Gastrocnemius medialis (tissue), 4 donors: ENCODE measurements at regions not wholly inside any gene's neighbourhood (a gene's known extent, or its start where the extent isn't known, plus 50 kb on each side); places are given as distances from the start of the nearest gene placed in this dataset.

Experiments used
- ATAC-seq, 2 donors: fragments of 150-250 bp; one replicate each; pipeline ENCODE4 v1.9.1; 2016
- DNase-seq, 2 donors: peaks; one replicate each; pipeline ENCODE4 v3.0.0-alpha.2; 2019
- H3K27ac ChIP-seq, 4 donors: fragments of 200-600 bp; sonication (generic); 1 replicate in 1 of 4; 2 replicates in 3 of 4; pipeline ENCODE4 v1.5.1; 2016 to 2018; ENCODE audit warnings: mild to moderate bottlenecking in 2 of 4, moderate library complexity in 1 of 4
- H3K27me3 ChIP-seq, 3 donors: fragments of 200-600 bp; sonication (generic) in 2 of 3; 1 replicate in 1 of 3; 2 replicates in 2 of 3; pipeline versions ENCODE4 v1.5.1 to v1.6.0; 2016 to 2019; ENCODE audit warnings: mild to moderate bottlenecking in 1 of 3, moderate library complexity in 1 of 3
- H3K36me3 ChIP-seq, 2 donors: fragments of 200-600 bp; sonication (generic) in 1 of 2; one replicate each; pipeline ENCODE4 v1.5.1; 2017 to 2018
- H3K4me1 ChIP-seq, 2 donors: fragments of 200-600 bp; sonication (generic) in 1 of 2; one replicate each; pipeline ENCODE4 v1.5.1; 2016 to 2017; ENCODE audit warnings: mild to moderate bottlenecking in 2 of 2
- H3K4me3 ChIP-seq, 4 donors: fragments of 200-600 bp; sonication (generic) in 3 of 4; 1 replicate in 1 of 4; 2 replicates in 3 of 4; pipeline ENCODE4 v1.5.1; 2016 to 2019; ENCODE audit warnings: mild to moderate bottlenecking in 2 of 4
- H3K9me3 ChIP-seq, 3 donors: fragments of 200-600 bp; sonication (generic) in 2 of 3; 1 replicate in 1 of 3; 2 replicates in 2 of 3; pipeline ENCODE4 v1.5.1; 2016 to 2019
- POLR2A ChIP-seq, 2 donors: fragments of 450-650 bp; IDR thresholded peaks; one replicate each; pipeline ENCODE4 v1.6.1; 2017; ENCODE audit warnings: antibody characterized with exemption in 2 of 2, mild to moderate bottlenecking in 2 of 2, moderate library complexity in 2 of 2
- in situ Hi-C, 4 donors: fragments of 200-750 bp; cut with MboI; loops; one replicate each; pipeline versions ENCODE4 v1.15.0 to v1.8.0; 2017; ENCODE audit warnings: low sequenced_read_pairs in 4 of 4
- intact Hi-C: fragments of 100-400 bp; cut with DNase I; formaldehyde crosslinking; loops from one replicate; pipeline ENCODE4 v1.15.1; 2023; ENCODE audit warnings: low total_unique reads
- TF ChIP-seq, protein P1 (sequence below), 5 experiments: fragments of 450-650 bp in 3 of 5; fragments of 200-600 bp in 2 of 5; sonication (generic) in 2 of 5; IDR thresholded peaks in 4 of 5; conservative IDR thresholded peaks in 1 of 5; 1 replicate in 4 of 5; 2 replicates in 1 of 5; pipeline ENCODE4 v1.5.1; 2016 to 2019; ENCODE audit warnings: antibody characterized with exemption in 5 of 5, mild to moderate bottlenecking in 3 of 5, moderate library complexity in 3 of 5

DNA sequence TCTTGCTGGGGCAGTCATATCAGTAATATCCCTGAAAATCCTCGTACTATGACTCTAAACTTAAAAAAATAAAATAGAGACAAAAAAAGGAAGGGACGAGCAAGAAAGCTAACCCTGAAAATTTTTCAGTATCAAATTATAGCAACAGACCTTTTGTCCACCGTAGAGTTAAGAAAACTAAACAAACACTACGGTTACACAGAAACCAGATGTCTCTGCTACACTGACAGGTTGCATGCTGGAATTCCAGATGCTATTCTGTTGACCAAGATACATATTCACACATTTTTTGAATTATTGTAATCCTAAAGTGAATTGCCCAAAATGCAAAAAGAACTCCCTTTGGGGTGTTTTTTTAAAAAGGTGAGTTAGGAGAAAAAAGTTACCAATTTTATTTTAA, 66.9 kb upstream of the SELENOP start:
- no peak overlapping the region for H3K4me3 ChIP-seq
- no peaks in the 10 kb centered on the region for H3K36me3 ChIP-seq
- no peaks in the 10 kb centered on the region for H3K27me3 ChIP-seq
- H3K9me3 ChIP-seq: no peaks in the 10 kb centered on the region
- no peak overlapping the region for H3K27ac ChIP-seq
- no peaks in the 10 kb centered on the region for H3K4me1 ChIP-seq
- DNase-seq: no peak
- ATAC-seq: no peak
- TF ChIP-seq, protein P1, sequence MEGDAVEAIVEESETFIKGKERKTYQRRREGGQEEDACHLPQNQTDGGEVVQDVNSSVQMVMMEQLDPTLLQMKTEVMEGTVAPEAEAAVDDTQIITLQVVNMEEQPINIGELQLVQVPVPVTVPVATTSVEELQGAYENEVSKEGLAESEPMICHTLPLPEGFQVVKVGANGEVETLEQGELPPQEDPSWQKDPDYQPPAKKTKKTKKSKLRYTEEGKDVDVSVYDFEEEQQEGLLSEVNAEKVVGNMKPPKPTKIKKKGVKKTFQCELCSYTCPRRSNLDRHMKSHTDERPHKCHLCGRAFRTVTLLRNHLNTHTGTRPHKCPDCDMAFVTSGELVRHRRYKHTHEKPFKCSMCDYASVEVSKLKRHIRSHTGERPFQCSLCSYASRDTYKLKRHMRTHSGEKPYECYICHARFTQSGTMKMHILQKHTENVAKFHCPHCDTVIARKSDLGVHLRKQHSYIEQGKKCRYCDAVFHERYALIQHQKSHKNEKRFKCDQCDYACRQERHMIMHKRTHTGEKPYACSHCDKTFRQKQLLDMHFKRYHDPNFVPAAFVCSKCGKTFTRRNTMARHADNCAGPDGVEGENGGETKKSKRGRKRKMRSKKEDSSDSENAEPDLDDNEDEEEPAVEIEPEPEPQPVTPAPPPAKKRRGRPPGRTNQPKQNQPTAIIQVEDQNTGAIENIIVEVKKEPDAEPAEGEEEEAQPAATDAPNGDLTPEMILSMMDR (IDR thresholded peaks at IDR 0.05 in 4 of 5, conservative IDR thresholded peaks at IDR 0.05 in 1 of 5): no peak
- TF ChIP-seq POLR2A (IDR thresholded peaks at IDR 0.05): no peak
- intact Hi-C loops (no loop called here), in situ Hi-C loops (loop anchor here in 3 of 4 donors (25.0 kb wide), 3 partner anchors 91 to 1016 kb away; partner anchors contain the start of genes GHR (in 2 of the 3) and OXCT1 (in 1 of the 3))

DNA sequence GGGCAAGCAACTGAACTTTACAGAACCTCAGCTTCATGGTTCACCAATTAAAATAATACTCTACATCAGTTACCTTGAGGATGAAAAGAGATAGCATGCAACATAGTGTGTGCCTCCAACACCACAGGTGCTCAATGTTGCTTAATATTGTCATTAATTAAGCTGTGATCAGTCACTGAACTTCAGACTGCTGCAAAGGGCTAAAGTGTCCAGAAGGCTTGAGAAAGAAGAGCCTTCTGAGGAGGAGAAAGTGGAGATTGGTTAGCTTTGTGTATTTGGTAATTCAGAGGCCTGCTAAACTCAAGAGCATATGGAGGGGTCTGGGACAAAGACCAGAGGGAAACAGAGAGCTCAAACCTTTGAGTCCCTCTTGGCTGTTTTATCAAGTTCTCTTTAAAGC, 66.3 kb upstream of the SELENOP start:
- ATAC-seq (no peak), DNase-seq (no peak)
- in situ Hi-C loops: loop anchor here in 3 of 4 donors (25.0 kb wide), 3 partner anchors 91 to 1016 kb away; partner anchors contain the start of genes GHR (in 2 of the 3) and OXCT1 (in 1 of the 3)
- TF ChIP-seq, protein P1 (IDR thresholded peaks at IDR 0.05 in 4 of 5, conservative IDR thresholded peaks at IDR 0.05 in 1 of 5): no peak
- TF ChIP-seq POLR2A (IDR thresholded peaks at IDR 0.05): no peak
- intact Hi-C loops: no loop called here
- H3K27ac ChIP-seq: no peak overlapping the region
- H3K27me3 ChIP-seq: no peaks in the 10 kb centered on the region
- H3K9me3 ChIP-seq: no peaks in the 10 kb centered on the region
- no peaks in the 10 kb centered on the region for H3K36me3 ChIP-seq
- no peak overlapping the region for H3K4me3 ChIP-seq
- no peaks in the 10 kb centered on the region for H3K4me1 ChIP-seq

DNA sequence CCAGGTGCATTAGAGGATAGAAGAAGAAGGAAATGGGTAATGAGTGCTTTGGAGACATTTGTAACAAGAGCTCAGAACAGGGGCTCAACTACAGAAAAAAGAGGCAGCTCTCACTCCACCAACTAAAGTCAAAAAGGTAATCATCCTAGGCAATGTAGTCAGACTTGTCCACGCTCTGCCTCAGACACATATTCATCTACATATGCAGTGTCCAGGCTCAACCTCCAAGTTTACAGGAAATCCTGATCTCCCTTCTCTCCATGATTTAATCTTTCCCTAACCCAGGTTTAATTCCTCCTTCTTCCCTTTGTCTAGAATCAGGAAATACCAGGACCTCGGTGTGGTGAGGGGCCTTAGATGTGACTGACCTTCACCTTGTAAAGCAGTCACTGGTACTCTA, 65.7 kb upstream of the SELENOP start:
- Histone ChIP-seq H3K27me3 (no peaks in the 10 kb centered on the region), H3K4me1 (no peaks in the 10 kb centered on the region), H3K27ac (no peak overlapping the region), H3K9me3 (no peaks in the 10 kb centered on the region), H3K4me3 (no peak overlapping the region), H3K36me3 (no peaks in the 10 kb centered on the region)
- TF ChIP-seq POLR2A (IDR thresholded peaks at IDR 0.05): no peak
- TF ChIP-seq, protein P1 (IDR thresholded peaks at IDR 0.05 in 4 of 5, conservative IDR thresholded peaks at IDR 0.05 in 1 of 5): no peak
- in situ Hi-C loops: loop anchor here in 3 of 4 donors (25.0 kb wide), 3 partner anchors 90 to 1015 kb away; partner anchors contain the start of genes GHR (in 2 of the 3) and OXCT1 (in 1 of the 3)
- ATAC-seq (no peak), DNase-seq (no peak)
- intact Hi-C loops: no loop called here

DNA sequence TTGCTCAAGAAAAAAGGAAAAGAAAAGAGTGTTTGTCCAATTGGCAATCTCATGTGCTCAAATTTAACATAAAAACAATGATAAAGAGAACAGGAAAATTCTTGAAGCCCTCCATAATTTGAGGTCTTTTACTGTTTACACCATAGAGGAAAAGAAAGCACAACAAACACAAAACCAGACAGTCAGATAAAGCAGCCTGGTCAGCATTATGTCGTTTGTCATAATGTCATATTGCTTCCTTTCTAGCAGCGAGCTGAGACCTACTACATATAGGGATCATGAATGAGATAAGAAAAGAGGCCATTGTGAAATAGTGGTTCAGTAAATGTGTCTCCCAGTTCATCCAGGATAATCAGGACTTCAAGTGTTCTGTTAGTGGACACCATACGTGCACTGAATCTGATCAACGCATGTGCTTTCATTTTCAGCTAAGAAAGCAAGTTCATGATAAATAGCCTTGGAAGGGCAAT, 64.7 kb upstream of the SELENOP start:
- Histone ChIP-seq H3K4me1 (no peaks in the 10 kb centered on the region), H3K27me3 (no peaks in the 10 kb centered on the region), H3K27ac (no peak overlapping the region), H3K9me3 (no peaks in the 10 kb centered on the region), H3K36me3 (no peaks in the 10 kb centered on the region), H3K4me3 (no peak overlapping the region)
- intact Hi-C loops: no loop called here
- DNase-seq: no peak
- no peak for ATAC-seq
- TF ChIP-seq POLR2A (IDR thresholded peaks at IDR 0.05): no peak
- in situ Hi-C loops: loop anchor here in 3 of 4 donors (25.0 kb wide), 3 partner anchors 89 to 1014 kb away; partner anchors contain the start of genes GHR (in 2 of the 3) and OXCT1 (in 1 of the 3)

DNA sequence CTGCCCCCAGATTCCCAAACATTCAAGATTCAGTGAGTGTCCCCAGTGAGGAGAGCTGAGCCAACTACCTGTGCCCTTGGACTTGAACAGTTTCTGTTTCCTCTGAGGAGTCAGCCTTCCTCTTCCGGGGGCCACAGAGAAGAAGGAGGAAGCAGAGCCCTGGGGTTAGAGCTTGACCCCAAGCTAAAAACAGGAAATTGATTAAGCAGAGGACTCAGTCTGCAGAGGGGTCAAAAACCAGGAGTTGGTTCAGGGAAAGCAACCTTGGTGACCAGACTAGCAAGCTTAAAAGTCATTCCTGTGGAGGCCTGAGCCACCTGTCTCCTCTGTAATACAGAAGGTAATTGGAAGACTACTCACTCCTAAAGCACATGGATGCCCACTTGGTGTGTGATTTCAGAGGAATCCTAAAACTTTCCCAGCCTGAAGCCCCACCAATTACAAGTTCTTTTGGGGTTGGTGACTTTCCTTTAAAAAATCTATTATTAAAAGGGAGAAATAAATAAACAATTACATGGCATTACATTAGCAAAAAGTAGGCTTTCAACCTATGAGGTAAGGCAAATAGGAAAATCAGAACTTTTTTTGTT, 64.2 kb upstream of the SELENOP start:
- no peak overlapping the region for H3K4me3 ChIP-seq
- H3K27ac ChIP-seq: no peak overlapping the region
- no peaks in the 10 kb centered on the region for H3K4me1 ChIP-seq
- intact Hi-C loops: no loop called here
- H3K9me3 ChIP-seq: no peaks in the 10 kb centered on the region
- H3K36me3 ChIP-seq: no peaks in the 10 kb centered on the region
- no peaks in the 10 kb centered on the region for H3K27me3 ChIP-seq
- in situ Hi-C loops: loop anchor here in 3 of 4 donors (25.0 kb wide), 3 partner anchors 89 to 1014 kb away; partner anchors contain the start of genes GHR (in 2 of the 3) and OXCT1 (in 1 of the 3)
- no peak for ATAC-seq
- DNase-seq: no peak
- no peak for TF ChIP-seq POLR2A (IDR thresholded peaks at IDR 0.05)
- TF ChIP-seq, protein P1 (IDR thresholded peaks at IDR 0.05 in 4 of 5, conservative IDR thresholded peaks at IDR 0.05 in 1 of 5): no peak
